Gastroesophageal sphincter (tissue), 3 donors: ENCODE measurements at regions not wholly inside any gene's neighbourhood (a gene's known extent, or its start where the extent isn't known, plus 50 kb on each side); places are given as distances from the start of the nearest gene placed in this dataset.

Experiments
- POLR2A ChIP-seq, 2 donors: fragments of 450-650 bp; IDR thresholded peaks; one replicate each; pipeline ENCODE4 v1.6.1; 2017; ENCODE audit warnings: antibody characterized with exemption in 2 of 2, mild to moderate bottlenecking in 2 of 2, moderate library complexity in 1 of 2
- POLR2AphosphoS5 ChIP-seq: sonication (generic); formaldehyde crosslinking; IDR thresholded peaks from one replicate; pipeline ENCODE4 v1.6.1; 2017; ENCODE audit warnings: antibody characterized with exemption
- TF ChIP-seq, protein P1 (sequence below), 4 experiments: fragments of 200-600 bp in 2 of 4; fragments of 450-650 bp in 2 of 4; sonication (generic) in 1 of 4; IDR thresholded peaks; one replicate each; pipeline ENCODE4 v1.5.1; 2017 to 2019; ENCODE audit warnings: antibody characterized with exemption in 4 of 4, mild to moderate bottlenecking in 2 of 4, moderate library complexity in 2 of 4

DNA sequence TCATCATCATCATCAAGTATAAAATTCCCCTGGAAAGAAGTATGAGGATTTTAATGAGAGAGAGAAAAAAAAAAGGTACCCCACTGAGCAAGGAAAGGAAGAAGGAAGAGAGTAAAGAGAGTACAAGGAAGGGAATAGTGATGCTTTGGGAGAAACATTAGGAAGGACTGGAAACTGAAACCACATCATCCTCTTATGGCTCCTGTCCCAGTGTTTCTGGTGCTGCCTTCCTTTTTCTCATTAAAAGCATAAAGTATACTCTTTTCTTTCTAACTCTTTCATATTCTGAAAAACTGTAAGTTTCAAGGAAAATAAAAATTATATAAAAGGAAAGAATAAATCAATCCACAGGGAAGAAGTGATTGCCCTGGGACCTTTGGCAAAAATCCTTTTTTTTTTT, 616.4 kb upstream of the CBLB start:
- TF ChIP-seq POLR2AphosphoS5 (no peak), POLR2A (IDR thresholded peaks at IDR 0.05) (no peak)
- TF ChIP-seq, protein P1, sequence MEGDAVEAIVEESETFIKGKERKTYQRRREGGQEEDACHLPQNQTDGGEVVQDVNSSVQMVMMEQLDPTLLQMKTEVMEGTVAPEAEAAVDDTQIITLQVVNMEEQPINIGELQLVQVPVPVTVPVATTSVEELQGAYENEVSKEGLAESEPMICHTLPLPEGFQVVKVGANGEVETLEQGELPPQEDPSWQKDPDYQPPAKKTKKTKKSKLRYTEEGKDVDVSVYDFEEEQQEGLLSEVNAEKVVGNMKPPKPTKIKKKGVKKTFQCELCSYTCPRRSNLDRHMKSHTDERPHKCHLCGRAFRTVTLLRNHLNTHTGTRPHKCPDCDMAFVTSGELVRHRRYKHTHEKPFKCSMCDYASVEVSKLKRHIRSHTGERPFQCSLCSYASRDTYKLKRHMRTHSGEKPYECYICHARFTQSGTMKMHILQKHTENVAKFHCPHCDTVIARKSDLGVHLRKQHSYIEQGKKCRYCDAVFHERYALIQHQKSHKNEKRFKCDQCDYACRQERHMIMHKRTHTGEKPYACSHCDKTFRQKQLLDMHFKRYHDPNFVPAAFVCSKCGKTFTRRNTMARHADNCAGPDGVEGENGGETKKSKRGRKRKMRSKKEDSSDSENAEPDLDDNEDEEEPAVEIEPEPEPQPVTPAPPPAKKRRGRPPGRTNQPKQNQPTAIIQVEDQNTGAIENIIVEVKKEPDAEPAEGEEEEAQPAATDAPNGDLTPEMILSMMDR (IDR thresholded peaks at IDR 0.05): no peak
